IMR-90 (cell line): ENCODE measurements at regions not wholly inside any gene's neighbourhood (a gene's known extent, or its start where the extent isn't known, plus 50 kb on each side); places are given as distances from the start of the nearest gene placed in this dataset.

ENCODE experiments used
- ATAC-seq: fragments of 200-7000 bp; cut with Tn5 transposase; 2 replicates; pipeline ENCODE4 v1.9.1; 2020; ENCODE audit warnings: low read depth, mild to moderate bottlenecking, moderate library complexity
- BruUV-seq: library from RNA; stranded (reverse); fragments of 400-500 nt; replicated peaks from 2 replicates; lab custom pipeline; 2021; lab: Mats Ljungman, UMichigan
- CTCF ChIA-PET: fragments of 300-600 bp; formaldehyde crosslinking; extraction: SDS; loops from one replicate; lab custom pipeline; 2021; ENCODE audit warnings: antibody characterized with exemption; lab: Yijun Ruan, JAX
- POLR2A ChIA-PET: fragments of 300-600 bp; sonication (Branson Sonifier 250); formaldehyde crosslinking; loops from one replicate; lab custom pipeline; 2022; ENCODE audit warnings: antibody characterized with exemption; ENCODE audit not compliant: unreplicated experiment; lab: Charles Lee
- DNase-seq: peaks from one replicate; pipeline ENCODE4 v3.0.0; 2013
- H2AFZ ChIP-seq: replicated peaks from 2 replicates; pipeline ENCODE3; 2013; ENCODE audit warnings: low read length, mild to moderate bottlenecking; ENCODE audit not compliant: poor library complexity
- H2AK5ac ChIP-seq: 2 replicates; pipeline ENCODE4 v1.6.1; 2013; ENCODE audit warnings: low read depth, low read length, inconsistent platforms
- H2AK9ac ChIP-seq: replicated peaks from 2 replicates; pipeline ENCODE3; 2013; ENCODE audit warnings: mild to moderate bottlenecking, low read depth, low read length, moderate library complexity; ENCODE audit not compliant: poor library complexity
- H2BK120ac ChIP-seq: 2 replicates; pipeline ENCODE4 v1.6.1; 2013; ENCODE audit warnings: low read depth, low read length, inconsistent platforms
- H2BK15ac ChIP-seq: 3 replicates; pipeline ENCODE4 v1.6.1; 2013; ENCODE audit warnings: low read depth, low read length, inconsistent platforms
- H2BK20ac ChIP-seq: 2 replicates; pipeline ENCODE4 v1.6.1; 2013; ENCODE audit warnings: low read depth, mild to moderate bottlenecking, inconsistent platforms, low read length, moderate library complexity
- H2BK5ac ChIP-seq: 2 replicates; pipeline ENCODE4 v1.6.1; 2013; ENCODE audit warnings: mild to moderate bottlenecking, low read depth, low read length, inconsistent platforms; ENCODE audit not compliant: poor library complexity, severe bottlenecking
- H3K14ac ChIP-seq: replicated peaks from 2 replicates; pipeline ENCODE4 v1.6.1; 2013; ENCODE audit warnings: low read depth, low read length, inconsistent platforms
- H3K18ac ChIP-seq: 2 replicates; pipeline ENCODE4 v1.6.1; 2013; ENCODE audit warnings: low read depth, low read length, control low read depth
- H3K23ac ChIP-seq: 2 replicates; pipeline ENCODE4 v1.6.1; 2013; ENCODE audit warnings: low read depth, low read length, inconsistent platforms
- H3K27ac ChIP-seq: 2 replicates; pipeline ENCODE4 v1.5.1; 2013; ENCODE audit warnings: mild to moderate bottlenecking, control low read depth, low read length; ENCODE audit not compliant: insufficient read depth
- H3K27me3 ChIP-seq: 2 replicates; pipeline ENCODE4 v1.6.1; 2013; ENCODE audit warnings: low read length; ENCODE audit not compliant: control insufficient read depth, insufficient read depth
- H3K36me3 ChIP-seq: 2 replicates; pipeline ENCODE4 v1.6.1; 2013; ENCODE audit warnings: low read length, mixed read lengths; ENCODE audit not compliant: control insufficient read depth, insufficient read depth
- H3K4ac ChIP-seq: 2 replicates; pipeline ENCODE4 v1.6.1; 2013; ENCODE audit warnings: low read depth, low read length, inconsistent platforms
- H3K4me1 ChIP-seq: 2 replicates; pipeline ENCODE4 v1.6.1; 2013; ENCODE audit warnings: low read length, mixed read lengths; ENCODE audit not compliant: control insufficient read depth, insufficient read depth
- H3K4me2 ChIP-seq: 2 replicates; pipeline ENCODE4 v1.6.1; 2013; ENCODE audit warnings: low read depth, mild to moderate bottlenecking, control low read depth, low read length, moderate library complexity
- H3K4me3 ChIP-seq: 2 replicates; pipeline ENCODE4 v1.5.1; 2013; ENCODE audit warnings: low read depth, mild to moderate bottlenecking, control low read depth, low read length, moderate library complexity; ENCODE audit not compliant: insufficient read depth
- H3K56ac ChIP-seq: 2 replicates; pipeline ENCODE4 v1.6.1; 2013; ENCODE audit warnings: low read length, inconsistent platforms; ENCODE audit not compliant: insufficient read depth; ENCODE audit errors: extremely low read depth
- H3K79me1 ChIP-seq, 2 experiments: 2 replicates each; pipeline ENCODE4 v1.6.1; 2013; ENCODE audit warnings: low read length in 2 of 2, inconsistent platforms in 1 of 2, low read depth in 1 of 2
- H3K9ac ChIP-seq: 2 replicates; pipeline ENCODE4 v1.6.1; 2013; ENCODE audit warnings: low read depth, low read length, control low read depth
- H3K9me1 ChIP-seq: 2 replicates; pipeline ENCODE4 v1.6.1; 2013; ENCODE audit warnings: low read length, inconsistent platforms; ENCODE audit not compliant: insufficient read depth
- H3K9me3 ChIP-seq: 2 replicates; pipeline ENCODE4 v1.6.1; 2013; ENCODE audit warnings: low read length; ENCODE audit not compliant: control insufficient read depth, insufficient read depth
- H4K20me1 ChIP-seq: 2 replicates; pipeline ENCODE4 v1.6.1; 2013; ENCODE audit warnings: low read length, inconsistent platforms; ENCODE audit not compliant: insufficient read depth
- H4K5ac ChIP-seq: 2 replicates; pipeline ENCODE4 v1.6.1; 2013; ENCODE audit warnings: mild to moderate bottlenecking, low read depth, low read length, control low read depth
- H4K8ac ChIP-seq, 2 experiments: 2 replicates each; pipeline ENCODE4 v1.6.1; 2013; ENCODE audit warnings: low read depth in 2 of 2, low read length in 2 of 2, control low read depth in 1 of 2, inconsistent platforms in 1 of 2
- H4K91ac ChIP-seq: 2 replicates; pipeline ENCODE4 v1.6.1; 2013; ENCODE audit warnings: low read depth, low read length, inconsistent platforms; ENCODE audit not compliant: insufficient read depth
- BHLHE40 ChIP-seq: fragments of 150-350 bp; IDR thresholded peaks from 2 replicates; pipeline ENCODE4 v1.6.1; 2016; ENCODE audit warnings: mild to moderate bottlenecking, low read depth, low read length
- CEBPB ChIP-seq: IDR thresholded peaks from 2 replicates; pipeline ENCODE4 v1.6.1; 2012; ENCODE audit warnings: low read depth, low read length, improper control_type of control experiment
- CHD1 ChIP-seq: IDR thresholded peaks from 2 replicates; pipeline ENCODE4 v1.6.1; 2012; ENCODE audit warnings: low read depth, low read length, improper control_type of control experiment
- CTCF ChIP-seq: conservative IDR thresholded peaks from 2 replicates; pipeline ENCODE4 v1.5.1; 2012; ENCODE audit warnings: mild to moderate bottlenecking, low read depth, low read length, improper control_type of control experiment
- FOS ChIP-seq: fragments of 150-350 bp; IDR thresholded peaks from 2 replicates; pipeline ENCODE4 v1.6.1; 2016; ENCODE audit warnings: low read depth, low read length
- MAFK ChIP-seq: IDR thresholded peaks from 2 replicates; pipeline ENCODE4 v1.6.1; 2012; ENCODE audit warnings: low read depth, low read length, improper control_type of control experiment
- MAZ ChIP-seq: IDR thresholded peaks from 2 replicates; pipeline ENCODE4 v1.6.1; 2012; ENCODE audit warnings: low read depth, mild to moderate bottlenecking, low read length, improper control_type of control experiment, moderate library complexity, borderline replicate concordance
- MXI1 ChIP-seq: IDR thresholded peaks from 2 replicates; pipeline ENCODE4 v1.6.1; 2012; ENCODE audit warnings: low read depth, mild to moderate bottlenecking, low read length, moderate library complexity, borderline replicate concordance
- NFE2L2 ChIP-seq: fragments of 150-350 bp; IDR thresholded peaks from 2 replicates; pipeline ENCODE4 v1.6.1; 2016; ENCODE audit warnings: low read depth, mild to moderate bottlenecking, low read length
- POLR2A ChIP-seq: IDR thresholded peaks from 2 replicates; pipeline ENCODE4 v1.6.1; 2012; ENCODE audit warnings: mild to moderate bottlenecking, low read depth, low read length
- RAD21 ChIP-seq: IDR thresholded peaks from 2 replicates; pipeline ENCODE4 v1.6.1; 2012; ENCODE audit warnings: low read length, improper control_type of control experiment
- RCOR1 ChIP-seq: IDR thresholded peaks from 2 replicates; pipeline ENCODE4 v1.6.1; 2012; ENCODE audit warnings: mild to moderate bottlenecking, low read length, improper control_type of control experiment; ENCODE audit not compliant: insufficient replicate concordance
- RFX5 ChIP-seq: IDR thresholded peaks from 2 replicates; pipeline ENCODE4 v1.8.0; 2012; ENCODE audit warnings: low read depth, mild to moderate bottlenecking, low read length, moderate library complexity
- SMC3 ChIP-seq: fragments of 150-350 bp; IDR thresholded peaks from 2 replicates; pipeline ENCODE4 v1.6.1; 2016; ENCODE audit warnings: low read depth, mild to moderate bottlenecking, antibody characterized with exemption, low read length, moderate library complexity
- WGBS, 2 experiments: methylation state at CpG; one replicate each; pipeline versions ENCODE4 v1.1.5 to v1.1.7; 2013; ENCODE audit warnings: missing lambda C conversion rate in 2 of 2; ENCODE audit not compliant: insufficient read length in 1 of 2; ENCODE audit errors: extremely low coverage in 2 of 2; 5-methylcytosine and 5-hydroxymethylcytosine counted together
- dilution Hi-C: fragments of 300-500 bp; cut with HindIII; formaldehyde crosslinking; loops from one replicate; pipeline ENCODE4 v1.14.3; 2018; ENCODE audit warnings: low sequenced_read_pairs; ENCODE audit not compliant: unreplicated experiment
- in situ Hi-C: fragments of 300-500 bp; cut with MboI; formaldehyde crosslinking; loops from 3 replicates; pipeline ENCODE4 v1.14.3; 2019; ENCODE audit warnings: low sequenced_read_pairs, inconsistent platforms, mixed read lengths
- intact Hi-C: fragments of 100-400 bp; cut with micrococcal nuclease; formaldehyde crosslinking; loops from 2 replicates; pipeline ENCODE4 v1.10.0; 2022
- TF ChIP-seq, protein P1 (sequence below): fragments of 150-350 bp; IDR thresholded peaks from 2 replicates; pipeline ENCODE4 v1.6.1; 2016; ENCODE audit warnings: low read depth, mild to moderate bottlenecking, low read length, moderate library complexity, borderline replicate concordance
- TF ChIP-seq, protein P2 (sequence below): fragments of 150-350 bp; IDR thresholded peaks from 2 replicates; pipeline ENCODE4 v1.6.1; 2017; ENCODE audit warnings: mild to moderate bottlenecking, antibody characterized with exemption, low read length, low read depth

GRCh38 chr15:98231696-98232440 is 271.4 kb downstream of the ARRDC4 start:
- Histone ChIP-seq H3K27ac (no peak overlapping the region), H4K8ac (no peak overlapping the region), H4K91ac (no peak overlapping the region), H2AK5ac (no peak overlapping the region), H2BK5ac (no peak overlapping the region), H2AFZ (no peak overlapping the region), H3K14ac (no peak overlapping the region), H3K9me1 (no peaks in the 10 kb centered on the region), H2BK20ac (no peak overlapping the region), H3K23ac (no peak overlapping the region), H3K56ac (no peak overlapping the region), H4K5ac (no peak overlapping the region), H3K9me3 (peaks cover 29% of the 10 kb centered on the region), H2BK120ac (no peak overlapping the region), H2AK9ac (no peak overlapping the region), H3K9ac (no peak overlapping the region), H3K4me3 (no peak overlapping the region), H3K36me3 (no peaks in the 10 kb centered on the region), H3K18ac (no peak overlapping the region), H2BK15ac (no peak overlapping the region), H3K4me1 (no peaks in the 10 kb centered on the region), H3K4ac (no peak overlapping the region), H3K4me2 (no peak overlapping the region), H3K27me3 (no peaks in the 10 kb centered on the region), H4K20me1 (no peaks in the 10 kb centered on the region), H3K79me1 (no peaks in the 10 kb centered on the region)
- ChIA-PET POLR2A (no interaction called here), CTCF (interaction anchor here (0.7 kb wide), 1 partner anchor 457 kb away, joined by 3 read pairs; no protein-coding TSS in a partner anchor)
- BruUV-seq: no TSS peak
- DNase-seq: no peak
- TF ChIP-seq CHD1 (no peak), CEBPB (no peak), POLR2A (no peak), SMC3 (no peak), BHLHE40 (no peak), RCOR1 (no peak), NFE2L2 (no peak), RAD21 (no peak), RFX5 (no peak), FOS (no peak), MAFK (no peak), MAZ (no peak), CTCF (no peak), MXI1 (no peak)
- TF ChIP-seq, protein P1, sequence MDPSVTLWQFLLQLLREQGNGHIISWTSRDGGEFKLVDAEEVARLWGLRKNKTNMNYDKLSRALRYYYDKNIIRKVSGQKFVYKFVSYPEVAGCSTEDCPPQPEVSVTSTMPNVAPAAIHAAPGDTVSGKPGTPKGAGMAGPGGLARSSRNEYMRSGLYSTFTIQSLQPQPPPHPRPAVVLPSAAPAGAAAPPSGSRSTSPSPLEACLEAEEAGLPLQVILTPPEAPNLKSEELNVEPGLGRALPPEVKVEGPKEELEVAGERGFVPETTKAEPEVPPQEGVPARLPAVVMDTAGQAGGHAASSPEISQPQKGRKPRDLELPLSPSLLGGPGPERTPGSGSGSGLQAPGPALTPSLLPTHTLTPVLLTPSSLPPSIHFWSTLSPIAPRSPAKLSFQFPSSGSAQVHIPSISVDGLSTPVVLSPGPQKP: no peak
- TF ChIP-seq, protein P2, sequence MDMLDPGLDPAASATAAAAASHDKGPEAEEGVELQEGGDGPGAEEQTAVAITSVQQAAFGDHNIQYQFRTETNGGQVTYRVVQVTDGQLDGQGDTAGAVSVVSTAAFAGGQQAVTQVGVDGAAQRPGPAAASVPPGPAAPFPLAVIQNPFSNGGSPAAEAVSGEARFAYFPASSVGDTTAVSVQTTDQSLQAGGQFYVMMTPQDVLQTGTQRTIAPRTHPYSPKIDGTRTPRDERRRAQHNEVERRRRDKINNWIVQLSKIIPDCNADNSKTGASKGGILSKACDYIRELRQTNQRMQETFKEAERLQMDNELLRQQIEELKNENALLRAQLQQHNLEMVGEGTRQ: no peak
- intact Hi-C loops: no loop called here
- in situ Hi-C loops: no loop called here
- WGBS, 2 experiments: 40% methylated on average over 2 of the region's 8 CpGs; no CpG with 5 or more reads in 1 of the 2 experiments
- ATAC-seq: no peak
- dilution Hi-C loops: no loop called here
